ENCODE measurements at regions not wholly inside any gene's neighbourhood (a gene's known extent, or its start where the extent isn't known, plus 50 kb on each side); places are given as distances from the start of the nearest gene placed in this dataset.

DNA sequence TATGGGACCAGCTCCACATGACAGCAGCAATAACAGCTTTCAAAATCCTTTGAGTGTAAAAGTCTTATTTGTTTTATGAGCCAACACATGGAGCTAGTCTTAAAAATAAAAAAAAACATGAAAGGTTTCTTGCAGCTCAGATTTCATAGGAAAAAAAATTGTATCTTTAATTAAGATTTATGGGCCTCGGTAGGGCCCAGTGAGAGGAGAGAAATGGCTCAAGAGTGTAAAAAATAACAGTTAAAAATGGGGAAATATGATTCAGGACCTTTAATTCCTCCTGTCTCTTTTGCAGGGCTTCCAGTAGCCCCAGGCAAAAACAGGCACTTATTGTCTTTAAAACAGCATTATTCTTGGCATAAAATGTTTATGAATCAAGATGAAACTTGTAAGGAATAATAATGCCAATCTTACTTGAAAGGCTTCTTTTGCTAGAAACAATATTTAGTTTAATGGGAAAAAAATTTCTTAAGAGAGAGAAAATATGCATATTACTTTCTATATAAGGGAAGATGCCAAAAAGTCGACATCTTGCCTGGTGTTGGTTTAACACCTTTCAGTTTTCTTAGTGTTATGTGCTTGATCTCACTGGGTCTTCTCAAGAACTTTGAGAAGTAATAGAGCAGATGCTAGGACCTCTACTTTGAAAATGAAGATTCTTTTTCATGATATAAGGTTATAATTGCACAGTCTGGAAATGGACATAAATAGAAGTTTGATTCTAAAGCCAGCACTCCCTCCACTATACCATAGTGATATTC lies 71.3 kb upstream of the SETBP1 start:
- Histone ChIP-seq H3K9me3 (ENCODE audit: control extremely low read depth in 1 of 5, control insufficient read depth in 4 of 5, insufficient read depth in 2 of 5, low read depth in 1 of 5, low read length in 4 of 5) (peaks cover 0 to 1% (median 0%) of the 10 kb centered on the region in 5 experiments), H3K36me3 (ENCODE audit: control insufficient read depth in 4 of 4, insufficient read depth in 4 of 4, low read length in 3 of 4) (no peaks in the 10 kb centered on the region), H3K27me3 (replicated peaks in 2 of 5; ENCODE audit: control insufficient read depth in 4 of 5, insufficient read depth in 5 of 5, low read length in 4 of 5) (no peaks in the 10 kb centered on the region), H3K27ac (ENCODE audit: insufficient read depth in 1 of 2, low read depth in 1 of 2, low read length in 2 of 2, poor library complexity in 1 of 2, severe bottlenecking in 2 of 2) (no peak overlapping the region), H3K4me1 (ENCODE audit: control extremely low read depth in 1 of 4, control insufficient read depth in 4 of 4, insufficient read depth in 4 of 4, low read length in 3 of 4) (peaks cover 0 to 2% (median 0%) of the 10 kb centered on the region in 4 experiments), H3K4me3 (ENCODE audit: control insufficient read depth in 1 of 7, extremely low read depth in 1 of 7, insufficient read depth in 4 of 7, low read depth in 2 of 7, low read length in 6 of 7) (no peak overlapping the region)
- WGBS (ENCODE audit: insufficient coverage), result 50% methylated on average over 2 of the region's 2 CpGs
- POLR2A ChIA-PET, result interaction anchor here (0.7 kb wide), 1 partner anchor 60 kb away, joined by 3 read pairs; no protein-coding TSS in a partner anchor
- CTCF ChIA-PET, result interaction anchor here (1.1 kb wide), 1 partner anchor 30 kb away, joined by 5 read pairs; no protein-coding TSS in a partner anchor
- no peak for DNase-seq

DNA sequence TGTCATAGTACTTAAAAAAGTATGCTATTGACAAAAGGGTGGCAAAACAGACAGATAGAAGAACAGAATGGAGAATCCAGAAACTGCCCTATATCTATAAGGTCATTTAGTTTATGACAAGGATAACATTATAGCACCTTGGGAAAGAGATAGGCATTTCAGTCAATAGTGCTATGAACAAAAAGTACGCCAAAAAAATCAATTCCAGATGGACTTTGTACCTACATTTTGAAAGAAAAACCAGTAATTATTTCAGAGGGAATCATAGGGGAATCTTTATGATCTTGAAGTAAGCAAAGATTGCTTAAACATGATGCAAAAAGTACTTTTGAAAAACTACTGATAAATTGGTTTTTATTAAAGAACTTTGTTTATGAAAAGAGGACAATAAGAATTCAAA lies 59.9 kb upstream of the SETBP1 start:
- ChIA-PET CTCF (interaction anchor here (0.9 kb wide), 1 partner anchor 28 kb away, joined by 4 read pairs; no protein-coding TSS in a partner anchor), POLR2A (no interaction called here)
- Histone ChIP-seq H3K36me3 (ENCODE audit: control insufficient read depth in 4 of 4, insufficient read depth in 4 of 4, low read length in 3 of 4) (no peaks in the 10 kb centered on the region), H3K27ac (ENCODE audit: insufficient read depth in 1 of 2, low read depth in 1 of 2, low read length in 2 of 2, poor library complexity in 1 of 2, severe bottlenecking in 2 of 2) (no peak overlapping the region), H3K27me3 (replicated peaks in 2 of 5; ENCODE audit: control insufficient read depth in 4 of 5, insufficient read depth in 5 of 5, low read length in 4 of 5) (no peaks in the 10 kb centered on the region), H3K9me3 (ENCODE audit: control extremely low read depth in 1 of 5, control insufficient read depth in 4 of 5, insufficient read depth in 2 of 5, low read depth in 1 of 5, low read length in 4 of 5) (peaks cover 0 to 3% (median 0%) of the 10 kb centered on the region in 5 experiments), H3K4me1 (ENCODE audit: control extremely low read depth in 1 of 4, control insufficient read depth in 4 of 4, insufficient read depth in 4 of 4, low read length in 3 of 4) (peaks cover 0 to 8% (median 1%) of the 10 kb centered on the region in 4 experiments), H3K4me3 (ENCODE audit: control insufficient read depth in 1 of 7, extremely low read depth in 1 of 7, insufficient read depth in 4 of 7, low read depth in 2 of 7, low read length in 6 of 7) (no peak overlapping the region)
- WGBS (ENCODE audit: insufficient coverage), result no CpG with 5 or more reads among the region's 1 CpG
- no peak for DNase-seq

DNA sequence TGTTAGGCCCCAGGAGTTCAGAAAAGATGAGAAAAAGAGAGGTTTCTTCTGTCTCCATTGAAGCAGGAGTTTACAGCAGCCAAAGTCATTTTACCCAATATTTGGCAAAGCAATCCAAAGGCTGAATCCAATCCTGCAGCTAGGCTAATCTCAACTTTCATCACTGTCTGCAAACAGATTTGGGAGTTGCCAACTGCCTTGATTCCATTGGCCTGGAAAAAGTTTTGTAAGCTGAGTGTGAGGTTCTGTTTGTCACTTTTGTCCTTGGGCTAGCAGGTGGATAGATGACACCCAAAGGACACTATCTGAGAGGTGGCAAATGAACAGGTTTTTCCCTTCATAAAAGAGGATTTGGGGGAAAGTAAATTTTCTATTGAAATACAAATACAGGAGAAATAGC lies 56.6 kb upstream of the SETBP1 start:
- ChIA-PET POLR2A (no interaction called here), CTCF (no interaction called here)
- H3K4me3 ChIP-seq (ENCODE audit: control insufficient read depth in 1 of 7, extremely low read depth in 1 of 7, insufficient read depth in 4 of 7, low read depth in 2 of 7, low read length in 6 of 7), result no peak overlapping the region
- no peaks in the 10 kb centered on the region for H3K9me3 ChIP-seq (ENCODE audit: control extremely low read depth in 1 of 5, control insufficient read depth in 4 of 5, insufficient read depth in 2 of 5, low read depth in 1 of 5, low read length in 4 of 5)
- H3K27me3 ChIP-seq (replicated peaks in 2 of 5; ENCODE audit: control insufficient read depth in 4 of 5, insufficient read depth in 5 of 5, low read length in 4 of 5), result no peaks in the 10 kb centered on the region
- no peaks in the 10 kb centered on the region for H3K36me3 ChIP-seq (ENCODE audit: control insufficient read depth in 4 of 4, insufficient read depth in 4 of 4, low read length in 3 of 4)
- H3K27ac ChIP-seq (ENCODE audit: insufficient read depth in 1 of 2, low read depth in 1 of 2, low read length in 2 of 2, poor library complexity in 1 of 2, severe bottlenecking in 2 of 2), result no peak overlapping the region
- H3K4me1 ChIP-seq (ENCODE audit: control extremely low read depth in 1 of 4, control insufficient read depth in 4 of 4, insufficient read depth in 4 of 4, low read length in 3 of 4), result peaks cover 0 to 14% (median 1%) of the 10 kb centered on the region in 4 experiments
- no peak for DNase-seq

DNA sequence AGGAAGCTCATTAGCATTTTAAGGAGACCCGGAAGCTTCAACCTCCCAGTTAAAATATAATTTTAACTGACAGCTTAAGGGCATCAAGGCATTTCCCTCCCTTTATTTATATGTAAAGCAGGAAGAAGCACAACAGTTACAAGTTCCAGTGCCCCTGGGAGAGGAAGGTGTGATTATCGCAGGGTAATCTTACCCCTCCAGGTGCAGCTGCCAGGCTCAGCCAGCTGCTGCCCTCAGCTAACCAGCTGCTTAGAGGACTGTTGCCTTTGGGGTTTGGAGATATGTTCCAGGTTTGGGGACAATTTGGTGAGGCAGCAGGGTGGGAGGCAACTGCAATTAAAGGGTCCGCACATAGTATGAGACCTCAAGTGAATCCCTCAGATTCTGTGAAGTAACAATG lies 55.3 kb upstream of the SETBP1 start:
- ChIA-PET POLR2A (no interaction called here), CTCF (interaction anchor here (0.6 to 0.9 kb wide), 2 partner anchors 23 to 1040 kb away, joined by 3 to 4 read pairs; no protein-coding TSS in a partner anchor)
- DNase-seq, result peak in 1 of 3 donors; percentile 19
- no peaks in the 10 kb centered on the region for H3K36me3 ChIP-seq (ENCODE audit: control insufficient read depth in 4 of 4, insufficient read depth in 4 of 4, low read length in 3 of 4)
- H3K9me3 ChIP-seq (ENCODE audit: control extremely low read depth in 1 of 5, control insufficient read depth in 4 of 5, insufficient read depth in 2 of 5, low read depth in 1 of 5, low read length in 4 of 5), result no peaks in the 10 kb centered on the region
- no peak overlapping the region for H3K4me3 ChIP-seq (ENCODE audit: control insufficient read depth in 1 of 7, extremely low read depth in 1 of 7, insufficient read depth in 4 of 7, low read depth in 2 of 7, low read length in 6 of 7)
- H3K27ac ChIP-seq (ENCODE audit: insufficient read depth in 1 of 2, low read depth in 1 of 2, low read length in 2 of 2, poor library complexity in 1 of 2, severe bottlenecking in 2 of 2), result no peak overlapping the region
- peaks cover 0 to 18% (median 2%) of the 10 kb centered on the region in 4 experiments for H3K4me1 ChIP-seq (ENCODE audit: control extremely low read depth in 1 of 4, control insufficient read depth in 4 of 4, insufficient read depth in 4 of 4, low read length in 3 of 4)
- WGBS (ENCODE audit: insufficient coverage), result 70% methylated on average over 2 of the region's 3 CpGs
- H3K27me3 ChIP-seq (replicated peaks in 2 of 5; ENCODE audit: control insufficient read depth in 4 of 5, insufficient read depth in 5 of 5, low read length in 4 of 5), result no peaks in the 10 kb centered on the region

DNA sequence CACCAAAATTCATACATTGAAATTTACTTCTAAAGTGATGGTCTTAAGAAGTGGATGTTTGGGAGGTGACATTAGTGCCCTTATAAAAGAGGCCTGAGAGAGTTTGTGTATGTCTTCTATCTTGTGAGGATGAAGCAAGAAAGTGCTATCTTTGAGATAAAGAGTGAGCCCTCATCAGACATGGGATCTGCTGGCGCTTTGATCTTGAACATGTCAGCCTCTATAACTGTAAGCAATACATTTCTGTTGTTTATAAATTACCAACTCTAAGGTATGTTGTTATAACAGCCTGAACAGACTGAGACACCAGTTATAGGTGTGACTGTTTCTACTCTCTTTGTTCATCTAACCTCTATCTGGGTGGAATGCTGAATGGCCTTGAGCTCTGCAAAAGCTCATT lies 54.5 kb upstream of the SETBP1 start:
- Histone ChIP-seq H3K4me3 (ENCODE audit: control insufficient read depth in 1 of 7, extremely low read depth in 1 of 7, insufficient read depth in 4 of 7, low read depth in 2 of 7, low read length in 6 of 7) (no peak overlapping the region), H3K4me1 (ENCODE audit: control extremely low read depth in 1 of 4, control insufficient read depth in 4 of 4, insufficient read depth in 4 of 4, low read length in 3 of 4) (peaks cover 0 to 18% (median 2%) of the 10 kb centered on the region in 4 experiments), H3K27me3 (replicated peaks in 2 of 5; ENCODE audit: control insufficient read depth in 4 of 5, insufficient read depth in 5 of 5, low read length in 4 of 5) (no peaks in the 10 kb centered on the region), H3K27ac (ENCODE audit: insufficient read depth in 1 of 2, low read depth in 1 of 2, low read length in 2 of 2, poor library complexity in 1 of 2, severe bottlenecking in 2 of 2) (no peak overlapping the region), H3K9me3 (ENCODE audit: control extremely low read depth in 1 of 5, control insufficient read depth in 4 of 5, insufficient read depth in 2 of 5, low read depth in 1 of 5, low read length in 4 of 5) (no peaks in the 10 kb centered on the region), H3K36me3 (ENCODE audit: control insufficient read depth in 4 of 4, insufficient read depth in 4 of 4, low read length in 3 of 4) (no peaks in the 10 kb centered on the region)
- WGBS (ENCODE audit: insufficient coverage), result no CpG with 5 or more reads among the region's 1 CpG
- no peak for DNase-seq
- CTCF ChIA-PET, result no interaction called here
- POLR2A ChIA-PET, result no interaction called here

DNA sequence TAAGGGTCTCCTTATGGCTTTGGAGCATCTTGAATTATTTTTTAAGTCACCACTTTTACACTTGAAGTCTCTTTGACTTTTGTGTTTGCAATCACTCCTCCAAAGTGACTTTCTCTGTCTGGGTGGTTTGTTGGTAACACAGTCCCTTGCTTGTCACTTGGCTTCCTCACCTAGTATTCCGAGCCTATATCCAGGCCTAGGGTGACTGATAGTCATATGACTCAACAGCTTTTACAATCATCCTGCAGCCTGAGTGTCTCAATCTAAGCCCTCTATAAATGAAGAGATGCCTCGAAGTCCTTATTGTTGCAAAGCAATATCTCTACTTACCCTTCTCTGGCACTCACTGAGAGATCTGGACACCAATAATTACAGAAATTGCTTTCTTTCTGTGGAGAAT lies 53.9 kb upstream of the SETBP1 start:
- Histone ChIP-seq H3K27me3 (replicated peaks in 2 of 5; ENCODE audit: control insufficient read depth in 4 of 5, insufficient read depth in 5 of 5, low read length in 4 of 5) (no peaks in the 10 kb centered on the region), H3K9me3 (ENCODE audit: control extremely low read depth in 1 of 5, control insufficient read depth in 4 of 5, insufficient read depth in 2 of 5, low read depth in 1 of 5, low read length in 4 of 5) (no peaks in the 10 kb centered on the region), H3K36me3 (ENCODE audit: control insufficient read depth in 4 of 4, insufficient read depth in 4 of 4, low read length in 3 of 4) (no peaks in the 10 kb centered on the region), H3K4me1 (ENCODE audit: control extremely low read depth in 1 of 4, control insufficient read depth in 4 of 4, insufficient read depth in 4 of 4, low read length in 3 of 4) (peaks cover 0 to 18% (median 2%) of the 10 kb centered on the region in 4 experiments), H3K4me3 (ENCODE audit: control insufficient read depth in 1 of 7, extremely low read depth in 1 of 7, insufficient read depth in 4 of 7, low read depth in 2 of 7, low read length in 6 of 7) (no peak overlapping the region), H3K27ac (ENCODE audit: insufficient read depth in 1 of 2, low read depth in 1 of 2, low read length in 2 of 2, poor library complexity in 1 of 2, severe bottlenecking in 2 of 2) (no peak overlapping the region)
- CTCF ChIA-PET, result no interaction called here
- POLR2A ChIA-PET, result no interaction called here
- no peak for DNase-seq
- WGBS (ENCODE audit: insufficient coverage), result 100% methylated on average over 1 of the region's 2 CpGs

DNA sequence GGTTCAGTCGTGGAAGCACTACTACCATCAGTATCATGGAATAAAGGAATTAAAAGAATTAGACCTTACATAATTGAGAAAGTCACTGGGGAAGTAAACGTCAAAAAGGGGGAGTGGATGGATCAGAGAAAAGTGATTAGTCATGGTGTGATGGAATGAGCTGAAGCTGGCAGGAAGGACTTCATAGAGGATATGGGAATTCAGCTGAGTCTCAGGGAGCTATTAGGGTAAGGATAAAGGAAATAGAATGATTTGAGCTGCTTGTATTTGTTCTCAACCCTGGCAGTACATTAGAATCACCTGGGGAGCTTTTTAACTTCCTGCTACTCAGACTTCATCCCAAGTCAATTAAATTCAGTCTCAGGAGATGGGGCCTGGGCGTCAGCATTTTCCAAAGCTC lies 53.4 kb upstream of the SETBP1 start:
- peak in 2 of 3 donors; percentile 7 to 24 for DNase-seq
- H3K4me1 ChIP-seq (ENCODE audit: control extremely low read depth in 1 of 4, control insufficient read depth in 4 of 4, insufficient read depth in 4 of 4, low read length in 3 of 4), result peaks cover 0 to 18% (median 2%) of the 10 kb centered on the region in 4 experiments
- H3K4me3 ChIP-seq (ENCODE audit: control insufficient read depth in 1 of 7, extremely low read depth in 1 of 7, insufficient read depth in 4 of 7, low read depth in 2 of 7, low read length in 6 of 7), result no peak overlapping the region
- 100% methylated on average over 1 of the region's 3 CpGs for WGBS (ENCODE audit: insufficient coverage)
- H3K9me3 ChIP-seq (ENCODE audit: control extremely low read depth in 1 of 5, control insufficient read depth in 4 of 5, insufficient read depth in 2 of 5, low read depth in 1 of 5, low read length in 4 of 5), result no peaks in the 10 kb centered on the region
- ChIA-PET POLR2A (no interaction called here), CTCF (interaction anchor here (1.5 kb wide), 1 partner anchor 16 kb away, joined by 4 read pairs; no protein-coding TSS in a partner anchor)
- H3K27ac ChIP-seq (ENCODE audit: insufficient read depth in 1 of 2, low read depth in 1 of 2, low read length in 2 of 2, poor library complexity in 1 of 2, severe bottlenecking in 2 of 2), result no peak overlapping the region
- no peaks in the 10 kb centered on the region for H3K36me3 ChIP-seq (ENCODE audit: control insufficient read depth in 4 of 4, insufficient read depth in 4 of 4, low read length in 3 of 4)
- no peaks in the 10 kb centered on the region for H3K27me3 ChIP-seq (replicated peaks in 2 of 5; ENCODE audit: control insufficient read depth in 4 of 5, insufficient read depth in 5 of 5, low read length in 4 of 5)
